Esophagus muscularis mucosa (tissue), 3 donors: ENCODE measurements at regions not wholly inside any gene's neighbourhood (a gene's known extent, or its start where the extent isn't known, plus 50 kb on each side); places are given as distances from the start of the nearest gene placed in this dataset.

Source experiments
- POLR2A ChIP-seq: fragments of 450-650 bp; IDR thresholded peaks from one replicate; pipeline ENCODE4 v1.6.1; 2017; ENCODE audit warnings: antibody characterized with exemption, moderate library complexity, mild to moderate bottlenecking, low read depth
- TF ChIP-seq, protein P1 (sequence below), 3 experiments: fragments of 200-600 bp in 2 of 3; fragments of 450-650 bp in 1 of 3; sonication (generic) in 2 of 3; IDR thresholded peaks; one replicate each; pipeline ENCODE4 v1.5.1; 2017 to 2019; ENCODE audit warnings: antibody characterized with exemption in 3 of 3, mild to moderate bottlenecking in 2 of 3, moderate library complexity in 1 of 3

GRCh38 chr2:224122542-224122941 is 83.5 kb upstream of the SERPINE2 start:
- TF ChIP-seq, protein P1, sequence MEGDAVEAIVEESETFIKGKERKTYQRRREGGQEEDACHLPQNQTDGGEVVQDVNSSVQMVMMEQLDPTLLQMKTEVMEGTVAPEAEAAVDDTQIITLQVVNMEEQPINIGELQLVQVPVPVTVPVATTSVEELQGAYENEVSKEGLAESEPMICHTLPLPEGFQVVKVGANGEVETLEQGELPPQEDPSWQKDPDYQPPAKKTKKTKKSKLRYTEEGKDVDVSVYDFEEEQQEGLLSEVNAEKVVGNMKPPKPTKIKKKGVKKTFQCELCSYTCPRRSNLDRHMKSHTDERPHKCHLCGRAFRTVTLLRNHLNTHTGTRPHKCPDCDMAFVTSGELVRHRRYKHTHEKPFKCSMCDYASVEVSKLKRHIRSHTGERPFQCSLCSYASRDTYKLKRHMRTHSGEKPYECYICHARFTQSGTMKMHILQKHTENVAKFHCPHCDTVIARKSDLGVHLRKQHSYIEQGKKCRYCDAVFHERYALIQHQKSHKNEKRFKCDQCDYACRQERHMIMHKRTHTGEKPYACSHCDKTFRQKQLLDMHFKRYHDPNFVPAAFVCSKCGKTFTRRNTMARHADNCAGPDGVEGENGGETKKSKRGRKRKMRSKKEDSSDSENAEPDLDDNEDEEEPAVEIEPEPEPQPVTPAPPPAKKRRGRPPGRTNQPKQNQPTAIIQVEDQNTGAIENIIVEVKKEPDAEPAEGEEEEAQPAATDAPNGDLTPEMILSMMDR (IDR thresholded peaks at IDR 0.05), result no peak
- no peak for TF ChIP-seq POLR2A
